GM21526 (cell line): ENCODE measurements at regions not wholly inside any gene's neighbourhood (a gene's known extent, or its start where the extent isn't known, plus 50 kb on each side); places are given as distances from the start of the nearest gene placed in this dataset.

Experiments used
- ATAC-seq: cut with Tn5 transposase; IDR thresholded peaks from one replicate; pipeline ENCODE4 v1.9.1; 2021; ENCODE audit warnings: moderate library complexity; ENCODE audit not compliant: unreplicated experiment, low FRiP score

GRCh38 chr2:6748406-6749067, 117.2 kb downstream of the CMPK2 start:
- ATAC-seq, result no peak

GRCh38 chr2:6749962-6750361, 115.7 kb downstream of the CMPK2 start:
- ATAC-seq, result no peak

- ATAC-seq, result no peak
These were observed 115.1 kb downstream of the CMPK2 start for GRCh38 chr2:6750411-6751158.

GRCh38 chr2:6754419-6754818, 111.3 kb downstream of the CMPK2 start:
- no peak for ATAC-seq

- no peak for ATAC-seq
These were observed 110.3 kb downstream of the CMPK2 start for GRCh38 chr2:6755456-6755855.

- no peak for ATAC-seq
These were observed 108.5 kb downstream of the CMPK2 start for GRCh38 chr2:6757215-6757614.

- ATAC-seq, result no peak
These were observed 106.0 kb downstream of the CMPK2 start for GRCh38 chr2:6759689-6760088.

GRCh38 chr2:6760132-6760531, 105.6 kb downstream of the CMPK2 start:
- no peak for ATAC-seq

- ATAC-seq, result no peak
These were observed 100.6 kb downstream of the CMPK2 start for GRCh38 chr2:6764968-6765723.

- no peak for ATAC-seq
These were observed 96.4 kb downstream of the CMPK2 start for GRCh38 chr2:6769346-6769745.

- no peak for ATAC-seq
These were observed 95.7 kb downstream of the CMPK2 start for GRCh38 chr2:6770006-6770405.

GRCh38 chr2:6771634-6772611, 93.8 kb downstream of the CMPK2 start:
- ATAC-seq, result no peak

GRCh38 chr2:6773007-6773693, 92.6 kb downstream of the CMPK2 start:
- peak; percentile 96 for ATAC-seq

GRCh38 chr2:6773694-6774044, 92.0 kb downstream of the CMPK2 start:
- ATAC-seq, result no peak

GRCh38 chr2:6776125-6776524, 89.6 kb downstream of the CMPK2 start:
- ATAC-seq, result no peak

GRCh38 chr2:6777626-6778025, 88.1 kb downstream of the CMPK2 start:
- ATAC-seq, result no peak

GRCh38 chr2:6780765-6781274, 84.9 kb downstream of the CMPK2 start:
- peak; percentile 53 for ATAC-seq

GRCh38 chr2:6782517-6783237, 83.0 kb downstream of the CMPK2 start:
- ATAC-seq, result no peak

- no peak for ATAC-seq
These were observed 82.5 kb downstream of the CMPK2 start for GRCh38 chr2:6783238-6783614.
